Esophagus squamous epithelium (tissue), 4 donors: ENCODE measurements at regions not wholly inside any gene's neighbourhood (a gene's known extent, or its start where the extent isn't known, plus 50 kb on each side); places are given as distances from the start of the nearest gene placed in this dataset.

Experiments
- CTCF ChIP-seq, 6 experiments: fragments of 450-650 bp in 4 of 6; fragments of 200-600 bp in 2 of 6; sonication (generic) in 2 of 6; IDR thresholded peaks; one replicate each; pipeline ENCODE4 v1.5.1; 2016 to 2019; ENCODE audit warnings: antibody characterized with exemption in 6 of 6, mild to moderate bottlenecking in 4 of 6, moderate library complexity in 4 of 6
- POLR2A ChIP-seq, 4 donors: fragments of 450-650 bp; IDR thresholded peaks; one replicate each; pipeline ENCODE4 v1.6.1; 2017; ENCODE audit warnings: antibody characterized with exemption in 4 of 4, mild to moderate bottlenecking in 4 of 4, moderate library complexity in 3 of 4

GRCh38 chr5:73280386-73280785 is 107.4 kb downstream of the TMEM174 start:
- TF ChIP-seq CTCF (IDR thresholded peaks at IDR 0.05) (no peak), POLR2A (IDR thresholded peaks at IDR 0.05) (no peak)
